ENCODE measurements at regions not wholly inside any gene's neighbourhood (a gene's known extent, or its start where the extent isn't known, plus 50 kb on each side); places are given as distances from the start of the nearest gene placed in this dataset.

- no peak overlapping the region for H3K4me3 ChIP-seq (ENCODE audit: low read length)
- TF ChIP-seq ZNF274 (IDR thresholded peaks at IDR 0.05; ENCODE audit: low read depth, low read length), result no peak
These were observed 312.3 kb upstream of the ZNF32 start for GRCh38 chr10:43960981-43961380.

GRCh38 chr10:43960477-43960876 is 311.8 kb upstream of the ZNF32 start:
- TF ChIP-seq ZNF274 (IDR thresholded peaks at IDR 0.05; ENCODE audit: low read depth, low read length), result no peak
- H3K4me3 ChIP-seq (ENCODE audit: low read length), result no peak overlapping the region

DNA sequence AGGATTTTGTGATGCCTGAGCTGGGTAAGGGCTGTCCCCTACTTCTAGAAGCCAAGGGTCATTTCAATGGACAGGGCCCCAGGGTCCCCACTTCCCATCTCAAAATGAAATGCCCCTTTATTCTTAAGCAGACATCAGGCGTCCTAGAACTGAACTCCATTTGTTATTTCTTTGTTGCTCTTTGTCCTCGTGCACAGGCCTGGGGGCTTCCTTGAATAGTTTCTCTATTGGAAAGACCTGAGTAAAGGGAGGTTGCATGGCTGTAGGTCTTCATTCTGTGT is 311.4 kb upstream of the ZNF32 start:
- no peak for TF ChIP-seq ZNF274 (IDR thresholded peaks at IDR 0.05; ENCODE audit: low read depth, low read length)
- H3K4me3 ChIP-seq (ENCODE audit: low read length), result no peak overlapping the region

DNA sequence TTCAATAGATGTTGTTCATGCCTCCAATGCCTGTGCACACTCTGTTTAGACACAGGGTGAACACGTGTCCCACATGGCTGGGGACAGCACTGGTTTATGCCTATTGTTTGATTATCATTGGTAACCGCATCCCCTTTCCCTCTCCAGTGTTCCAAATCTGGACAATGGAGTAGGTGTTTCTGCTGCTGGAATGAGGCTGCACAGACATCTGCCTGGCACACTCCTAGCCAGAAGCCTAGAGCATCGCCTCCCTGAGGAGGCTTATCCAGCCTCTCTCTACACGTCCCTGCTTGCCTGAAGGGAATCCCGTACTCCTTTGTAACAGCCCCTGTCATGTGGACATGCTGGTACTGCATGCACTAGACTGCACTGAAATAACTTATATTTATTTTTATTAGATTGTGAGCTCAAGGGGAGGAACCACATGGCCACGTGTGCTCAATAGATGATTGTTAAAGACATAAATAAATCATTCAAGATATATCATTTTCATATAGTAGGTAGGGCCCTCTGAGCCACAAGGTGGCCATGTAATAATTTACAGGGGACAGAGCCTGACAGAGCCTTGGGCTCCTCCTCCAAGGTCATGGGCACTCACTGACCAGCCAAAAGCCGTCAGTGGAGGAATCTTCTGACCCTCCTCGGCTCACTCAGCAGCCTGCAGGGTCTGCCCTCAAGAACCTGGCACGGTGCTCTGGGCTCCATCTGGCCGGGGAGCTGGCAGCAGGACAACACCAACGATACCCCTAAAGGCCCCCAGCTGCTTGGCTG is 310.9 kb upstream of the ZNF32 start:
- no peak overlapping the region for H3K4me3 ChIP-seq (ENCODE audit: low read length)
- no peak for TF ChIP-seq ZNF274 (IDR thresholded peaks at IDR 0.05; ENCODE audit: low read depth, low read length)

DNA sequence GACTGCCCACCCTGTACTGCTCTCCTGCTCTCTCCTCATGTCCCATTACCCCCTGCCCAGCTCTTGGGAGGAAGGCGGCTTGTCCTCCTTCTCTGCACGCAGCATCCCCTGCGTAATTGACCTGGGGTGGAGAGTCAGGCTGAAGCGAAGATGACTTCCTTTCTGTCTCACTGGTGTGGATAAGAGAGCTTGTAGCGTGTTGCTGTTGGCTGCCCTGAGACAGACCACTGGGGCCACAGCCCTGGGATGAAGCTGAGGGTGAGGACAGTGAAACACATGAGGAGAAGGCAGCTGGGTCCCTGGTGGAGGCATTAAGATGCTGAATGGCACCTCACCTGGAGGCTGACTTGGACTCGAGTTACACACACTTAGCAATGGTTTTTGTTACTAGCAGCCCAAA is 310.3 kb upstream of the ZNF32 start:
- no peak overlapping the region for H3K4me3 ChIP-seq (ENCODE audit: low read length)
- TF ChIP-seq ZNF274 (IDR thresholded peaks at IDR 0.05; ENCODE audit: low read depth, low read length), result no peak

- no peak overlapping the region for H3K4me3 ChIP-seq (ENCODE audit: low read length)
- TF ChIP-seq ZNF274 (IDR thresholded peaks at IDR 0.05; ENCODE audit: low read depth, low read length), result no peak
These were observed 309.4 kb upstream of the ZNF32 start for GRCh38 chr10:43958071-43958432.

- TF ChIP-seq ZNF274 (IDR thresholded peaks at IDR 0.05; ENCODE audit: low read depth, low read length), result no peak
These were observed 308.8 kb upstream of the ZNF32 start for GRCh38 chr10:43957267-43958070.

GRCh38 chr10:43955978-43956377 is 307.3 kb upstream of the ZNF32 start:
- no peak overlapping the region for H3K4me3 ChIP-seq (ENCODE audit: low read length)
- no peak for TF ChIP-seq ZNF274 (IDR thresholded peaks at IDR 0.05; ENCODE audit: low read depth, low read length)

More at GRCh38 chr10:43957267-43958070, 308.8 kb upstream of the ZNF32 start:
- no peak overlapping the region for H3K4me3 ChIP-seq (ENCODE audit: low read length)

GRCh38 chr10:43955002-43955596 is 306.4 kb upstream of the ZNF32 start:
- H3K4me3 ChIP-seq (ENCODE audit: low read length), result no peak overlapping the region
- TF ChIP-seq ZNF274 (IDR thresholded peaks at IDR 0.05; ENCODE audit: low read depth, low read length), result no peak

- no peak for TF ChIP-seq ZNF274 (IDR thresholded peaks at IDR 0.05; ENCODE audit: low read depth, low read length)
- no peak overlapping the region for H3K4me3 ChIP-seq (ENCODE audit: low read length)
These were observed 305.0 kb upstream of the ZNF32 start for GRCh38 chr10:43953672-43954071.

GRCh38 chr10:43952760-43953159 is 304.1 kb upstream of the ZNF32 start:
- no peak overlapping the region for H3K4me3 ChIP-seq (ENCODE audit: low read length)
- no peak for TF ChIP-seq ZNF274 (IDR thresholded peaks at IDR 0.05; ENCODE audit: low read depth, low read length)

GRCh38 chr10:43949351-43949750 is 300.7 kb upstream of the ZNF32 start:
- TF ChIP-seq ZNF274 (IDR thresholded peaks at IDR 0.05; ENCODE audit: low read depth, low read length), result no peak
- no peak overlapping the region for H3K4me3 ChIP-seq (ENCODE audit: low read length)

- TF ChIP-seq ZNF274 (IDR thresholded peaks at IDR 0.05; ENCODE audit: low read depth, low read length), result no peak
- no peak overlapping the region for H3K4me3 ChIP-seq (ENCODE audit: low read length)
These were observed 297.8 kb upstream of the ZNF32 start for GRCh38 chr10:43946445-43946844.

DNA sequence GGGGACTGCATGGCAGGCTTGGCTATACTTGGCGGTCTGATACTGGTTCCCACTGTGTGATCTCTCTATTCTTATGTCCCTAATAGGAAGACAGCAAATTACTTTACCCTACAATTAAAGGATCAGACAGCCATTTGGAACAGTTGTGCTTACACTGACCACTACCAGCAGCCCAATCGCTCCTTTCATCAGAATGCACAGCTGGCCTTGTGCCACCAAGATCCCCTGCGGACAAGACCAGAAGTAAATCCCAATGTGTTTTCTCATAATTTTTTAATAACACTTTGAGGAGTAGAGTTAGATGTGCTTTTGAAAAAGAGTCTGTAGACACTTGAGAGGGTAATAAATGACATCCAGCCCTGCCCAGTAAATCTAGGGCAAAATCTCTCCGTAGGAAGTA is 297.2 kb upstream of the ZNF32 start:
- TF ChIP-seq ZNF274 (IDR thresholded peaks at IDR 0.05; ENCODE audit: low read depth, low read length), result no peak
- no peak overlapping the region for H3K4me3 ChIP-seq (ENCODE audit: low read length)

GRCh38 chr10:43945094-43945730 is 296.5 kb upstream of the ZNF32 start:
- no peak for TF ChIP-seq ZNF274 (IDR thresholded peaks at IDR 0.05; ENCODE audit: low read depth, low read length)
- no peak overlapping the region for H3K4me3 ChIP-seq (ENCODE audit: low read length)

All from GM08714 (cell line).